T-helper 17 cell (primary cell): ENCODE measurements at regions not wholly inside any gene's neighbourhood (a gene's known extent, or its start where the extent isn't known, plus 50 kb on each side); places are given as distances from the start of the nearest gene placed in this dataset.

Experiments
- ATAC-seq: fragments of 150-1000 bp; cut with Tn5 transposase; 2 replicates; pipeline ENCODE4 v1.10.0; 2021; ENCODE audit warnings: mild to moderate bottlenecking, moderate library complexity
- DNase-seq, 3 donors: peaks; one replicate each; pipeline versions ENCODE4 v3.0.0 to v3.0.0-alpha.2; 2020 to 2021
- H3K9me3 ChIP-seq: one replicate; pipeline ENCODE4 v1.7.0; 2013; ENCODE audit warnings: low read length, mild to moderate bottlenecking; ENCODE audit not compliant: control insufficient read depth, poor library complexity, severe bottlenecking
- H3K27ac Mint-ChIP-seq: one replicate; pipeline ENCODE4 v1.8.0; 2022; ENCODE audit warnings: mild to moderate bottlenecking, moderate library complexity, mixed read lengths
- H3K27me3 Mint-ChIP-seq: one replicate; pipeline ENCODE4 v1.8.0; 2022; ENCODE audit warnings: mixed read lengths
- H3K36me3 Mint-ChIP-seq: one replicate; pipeline ENCODE4 v1.8.0; 2022; ENCODE audit warnings: low read depth, mixed read lengths
- H3K4me1 Mint-ChIP-seq: one replicate; pipeline ENCODE4 v1.8.0; 2022; ENCODE audit warnings: mild to moderate bottlenecking, mixed read lengths
- H3K4me3 Mint-ChIP-seq: one replicate; pipeline ENCODE4 v1.8.0; 2022; ENCODE audit warnings: mild to moderate bottlenecking, moderate library complexity, mixed read lengths

GRCh38 chr1:4060850-4061249 is 160.8 kb upstream of the C1orf174 start:
- no peaks in the 10 kb centered on the region for H3K4me1 Mint-ChIP-seq
- H3K27ac Mint-ChIP-seq = no peak overlapping the region
- ATAC-seq = no peak
- peaks cover 7% of the 10 kb centered on the region for H3K27me3 Mint-ChIP-seq
- H3K36me3 Mint-ChIP-seq = no peaks in the 10 kb centered on the region
- H3K9me3 ChIP-seq = no peaks in the 10 kb centered on the region
- no peak for DNase-seq
- H3K4me3 Mint-ChIP-seq = no peak overlapping the region

DNA sequence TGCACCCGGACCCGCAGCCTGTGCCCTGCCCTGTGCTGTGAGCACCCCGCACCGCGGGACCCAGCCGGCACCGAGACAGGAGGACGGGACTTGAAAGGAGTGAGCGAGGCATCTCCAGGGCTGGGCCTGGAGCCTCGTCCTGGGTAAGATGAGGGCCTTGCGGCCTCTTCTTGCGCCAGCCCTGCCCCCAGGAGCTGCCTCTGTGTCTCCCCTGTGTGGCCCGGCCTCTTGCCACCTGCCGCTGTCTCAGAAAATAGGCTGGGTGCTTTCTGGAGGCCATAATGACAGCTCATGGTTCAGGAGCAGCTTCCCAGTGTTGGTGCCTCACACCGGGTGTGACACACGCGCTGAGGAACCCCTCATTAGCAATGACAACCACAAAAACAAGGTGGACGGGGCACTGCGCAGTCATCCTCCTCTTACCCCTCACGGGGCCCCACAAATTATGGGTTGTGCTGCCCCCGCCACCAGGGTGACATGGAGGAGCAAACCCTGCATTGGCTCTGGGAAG is 161.5 kb upstream of the C1orf174 start:
- Mint-ChIP-seq H3K27ac (no peak overlapping the region), H3K4me3 (no peak overlapping the region), H3K4me1 (no peaks in the 10 kb centered on the region), H3K27me3 (no peaks in the 10 kb centered on the region), H3K36me3 (no peaks in the 10 kb centered on the region)
- no peak for ATAC-seq
- no peak for DNase-seq
- H3K9me3 ChIP-seq = no peaks in the 10 kb centered on the region

- DNase-seq = no peak
- no peaks in the 10 kb centered on the region for H3K36me3 Mint-ChIP-seq
- no peaks in the 10 kb centered on the region for H3K27me3 Mint-ChIP-seq
- no peaks in the 10 kb centered on the region for H3K4me1 Mint-ChIP-seq
- H3K27ac Mint-ChIP-seq = no peak overlapping the region
- no peak for ATAC-seq
- H3K9me3 ChIP-seq = no peaks in the 10 kb centered on the region
- H3K4me3 Mint-ChIP-seq = no peak overlapping the region
Observed at GRCh38 chr1:4062041-4062440, 162.0 kb upstream of the C1orf174 start.

DNA sequence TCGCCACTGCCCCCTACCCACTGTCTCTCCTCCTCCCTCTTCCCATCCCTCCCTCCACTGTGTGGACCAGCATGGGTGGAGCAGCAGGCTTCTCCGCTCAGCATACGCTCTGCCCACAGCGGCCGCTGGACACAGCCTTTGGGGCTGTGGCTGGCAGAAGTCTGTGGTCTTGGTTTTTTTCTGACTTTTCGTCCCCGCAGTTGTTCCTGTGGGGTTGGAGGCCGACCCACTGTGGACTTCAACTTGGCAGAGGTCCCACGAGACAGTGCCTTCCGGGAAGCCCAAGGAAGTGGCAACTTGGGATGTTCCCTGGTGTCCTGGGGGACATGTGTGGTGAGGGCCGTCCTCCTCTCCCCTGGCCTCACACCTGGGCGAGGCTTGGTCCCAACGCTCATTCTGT is 162.5 kb upstream of the C1orf174 start:
- Mint-ChIP-seq H3K27me3 (no peaks in the 10 kb centered on the region), H3K36me3 (no peaks in the 10 kb centered on the region), H3K27ac (no peak overlapping the region), H3K4me3 (no peak overlapping the region), H3K4me1 (no peaks in the 10 kb centered on the region)
- ATAC-seq (no peak), DNase-seq (no peak)
- H3K9me3 ChIP-seq = no peaks in the 10 kb centered on the region

DNA sequence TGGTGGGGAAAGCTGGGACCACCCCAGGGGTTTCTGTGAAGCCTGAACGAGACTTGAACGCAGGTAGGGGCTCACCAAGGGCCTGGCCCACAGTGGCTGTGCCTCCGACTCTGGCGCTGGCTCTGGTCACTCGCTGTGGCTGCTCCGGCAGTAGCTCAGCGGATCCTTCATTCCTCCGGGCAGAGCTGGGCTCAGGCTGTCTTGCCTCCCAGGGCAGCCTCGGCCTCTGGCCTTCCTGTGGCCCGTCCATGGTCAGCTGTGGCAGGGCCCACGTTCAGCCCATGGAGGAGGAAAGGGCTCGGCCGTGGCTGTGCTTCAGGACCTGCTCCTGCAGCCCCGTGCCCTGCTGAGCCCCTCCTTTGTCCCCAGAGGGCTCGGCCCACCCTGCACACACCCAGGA is 162.9 kb upstream of the C1orf174 start:
- no peaks in the 10 kb centered on the region for H3K36me3 Mint-ChIP-seq
- no peaks in the 10 kb centered on the region for H3K9me3 ChIP-seq
- no peak overlapping the region for H3K27ac Mint-ChIP-seq
- no peaks in the 10 kb centered on the region for H3K4me1 Mint-ChIP-seq
- ATAC-seq (no peak), DNase-seq (no peak)
- H3K27me3 Mint-ChIP-seq = no peaks in the 10 kb centered on the region
- H3K4me3 Mint-ChIP-seq = no peak overlapping the region

DNA sequence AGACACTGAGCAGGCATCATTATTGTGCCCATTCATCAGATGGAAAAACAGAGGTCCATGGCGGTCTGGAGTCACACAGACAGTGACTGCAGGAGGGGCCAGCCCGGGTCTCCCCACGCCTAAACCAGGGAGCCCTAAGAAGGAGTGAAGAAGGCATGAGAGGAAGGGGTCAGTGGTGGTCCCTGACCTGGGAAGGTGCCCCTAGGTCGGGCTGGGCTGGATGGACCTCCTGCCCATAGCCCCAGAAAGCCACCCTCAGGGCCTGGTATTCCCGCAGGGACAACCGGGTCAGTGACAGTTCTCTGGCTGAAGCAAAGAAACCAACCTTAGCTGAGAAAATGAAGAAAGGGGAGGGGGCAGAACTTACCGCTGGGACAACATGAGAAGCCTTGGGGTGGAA is 163.4 kb upstream of the C1orf174 start:
- Mint-ChIP-seq H3K27ac (no peak overlapping the region), H3K36me3 (no peaks in the 10 kb centered on the region), H3K27me3 (no peaks in the 10 kb centered on the region), H3K4me1 (no peaks in the 10 kb centered on the region), H3K4me3 (no peak overlapping the region)
- ATAC-seq (no peak), DNase-seq (no peak)
- H3K9me3 ChIP-seq = no peaks in the 10 kb centered on the region

GRCh38 chr1:4064150-4064889 is 164.2 kb upstream of the C1orf174 start:
- Mint-ChIP-seq H3K36me3 (no peaks in the 10 kb centered on the region), H3K4me1 (no peaks in the 10 kb centered on the region)
- no peak for ATAC-seq

GRCh38 chr1:4066860-4067599 is 167.0 kb upstream of the C1orf174 start:
- no peaks in the 10 kb centered on the region for H3K4me1 Mint-ChIP-seq
- H3K4me3 Mint-ChIP-seq = no peak overlapping the region
- no peak for DNase-seq
- H3K27ac Mint-ChIP-seq = no peak overlapping the region
- H3K27me3 Mint-ChIP-seq = peaks cover 7% of the 10 kb centered on the region
- ATAC-seq = no peak
- H3K9me3 ChIP-seq = no peaks in the 10 kb centered on the region
- H3K36me3 Mint-ChIP-seq = no peaks in the 10 kb centered on the region

More at GRCh38 chr1:4064150-4064889, 164.2 kb upstream of the C1orf174 start:
- no peak overlapping the region for H3K4me3 Mint-ChIP-seq
- H3K27me3 Mint-ChIP-seq = no peaks in the 10 kb centered on the region
- no peak for DNase-seq
- no peaks in the 10 kb centered on the region for H3K9me3 ChIP-seq
- H3K27ac Mint-ChIP-seq = no peak overlapping the region

DNA sequence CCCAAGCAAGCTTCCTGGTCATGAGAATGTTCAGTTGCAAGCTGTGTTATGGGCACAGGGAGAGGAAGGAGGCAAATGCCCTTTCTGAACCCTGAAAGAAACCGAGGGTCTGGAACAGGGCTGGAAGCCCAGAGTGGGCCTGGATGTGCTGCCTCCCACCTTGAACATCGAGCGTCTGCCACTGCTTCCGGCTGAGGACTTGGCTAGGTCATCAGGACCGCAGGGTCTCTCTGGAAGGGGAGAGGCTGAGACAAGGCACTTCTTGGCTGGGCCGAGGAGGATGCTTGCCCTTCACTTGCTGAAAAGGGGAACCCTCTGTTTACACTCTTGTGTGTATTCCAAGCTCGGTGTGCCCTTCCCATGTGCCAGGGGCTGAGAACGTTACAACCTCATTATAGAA is 168.0 kb upstream of the C1orf174 start:
- DNase-seq (no peak), ATAC-seq (no peak)
- Mint-ChIP-seq H3K4me1 (peaks cover under 1% of the 10 kb centered on the region), H3K27ac (no peak overlapping the region), H3K27me3 (peaks cover 17% of the 10 kb centered on the region), H3K36me3 (peaks cover under 1% of the 10 kb centered on the region), H3K4me3 (no peak overlapping the region)
- H3K9me3 ChIP-seq = no peaks in the 10 kb centered on the region

DNA sequence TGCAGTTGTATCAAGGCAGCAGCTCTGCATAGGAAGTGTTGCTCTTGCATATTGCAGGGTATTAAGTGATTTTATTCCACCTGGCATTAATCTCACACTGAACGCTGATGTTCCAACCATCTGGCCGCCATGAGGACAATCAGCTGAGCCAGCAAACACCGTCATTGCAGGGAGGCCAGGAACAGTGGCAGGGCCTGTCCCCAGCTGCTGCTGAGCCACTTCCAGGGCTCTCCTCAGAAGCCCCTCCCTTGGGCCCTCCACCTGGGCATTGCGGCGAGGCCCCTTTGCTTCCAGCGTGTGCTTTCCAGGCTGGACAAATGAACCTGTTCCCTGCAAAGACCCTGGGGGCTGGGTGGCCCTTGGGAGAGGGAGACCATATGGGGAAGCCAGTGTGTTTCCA is 171.6 kb upstream of the C1orf174 start:
- Mint-ChIP-seq H3K36me3 (peaks cover 3% of the 10 kb centered on the region), H3K4me1 (peaks cover 3% of the 10 kb centered on the region), H3K4me3 (no peak overlapping the region), H3K27ac (no peak overlapping the region), H3K27me3 (peaks cover 40% of the 10 kb centered on the region)
- DNase-seq = no peak
- no peaks in the 10 kb centered on the region for H3K9me3 ChIP-seq
- ATAC-seq = no peak

DNA sequence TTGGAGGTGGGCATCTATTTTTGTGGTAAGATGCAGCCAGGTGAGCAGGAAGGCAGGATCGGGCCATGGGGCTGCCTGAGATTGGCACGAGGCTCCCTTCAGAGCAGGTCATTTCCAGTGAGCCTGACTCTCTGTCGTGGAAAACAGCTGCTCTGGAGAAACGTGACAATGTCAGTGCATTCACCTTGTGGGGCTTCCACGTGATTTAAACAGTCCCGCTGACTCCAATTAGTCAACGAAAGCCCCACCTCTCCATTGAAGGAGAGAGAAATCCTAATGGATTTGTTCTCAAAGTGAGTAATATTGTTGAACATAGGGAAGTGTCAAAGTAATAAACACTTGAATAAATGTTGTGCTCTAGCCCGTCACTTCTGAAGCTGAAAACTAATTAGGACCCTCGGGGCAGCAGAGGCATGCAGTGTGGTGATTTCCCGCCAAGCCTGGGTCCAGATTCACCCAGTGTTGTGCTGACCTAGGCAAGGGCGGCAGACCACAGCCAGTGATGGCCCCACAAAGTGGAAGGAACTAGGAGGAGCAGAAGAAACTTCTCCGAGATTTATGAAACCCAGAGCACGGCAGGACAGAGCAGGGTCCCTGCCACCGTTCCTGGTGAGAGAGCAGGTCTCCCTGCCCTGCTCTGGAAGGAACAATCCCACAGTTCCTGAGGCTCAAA is 172.5 kb upstream of the C1orf174 start:
- no peak overlapping the region for H3K27ac Mint-ChIP-seq
- peaks cover 40% of the 10 kb centered on the region for H3K27me3 Mint-ChIP-seq
- no peak overlapping the region for H3K4me3 Mint-ChIP-seq
- ATAC-seq = no peak
- peaks cover 3% of the 10 kb centered on the region for H3K36me3 Mint-ChIP-seq
- H3K9me3 ChIP-seq = no peaks in the 10 kb centered on the region
- H3K4me1 Mint-ChIP-seq = peaks cover 3% of the 10 kb centered on the region
- no peak for DNase-seq

DNA sequence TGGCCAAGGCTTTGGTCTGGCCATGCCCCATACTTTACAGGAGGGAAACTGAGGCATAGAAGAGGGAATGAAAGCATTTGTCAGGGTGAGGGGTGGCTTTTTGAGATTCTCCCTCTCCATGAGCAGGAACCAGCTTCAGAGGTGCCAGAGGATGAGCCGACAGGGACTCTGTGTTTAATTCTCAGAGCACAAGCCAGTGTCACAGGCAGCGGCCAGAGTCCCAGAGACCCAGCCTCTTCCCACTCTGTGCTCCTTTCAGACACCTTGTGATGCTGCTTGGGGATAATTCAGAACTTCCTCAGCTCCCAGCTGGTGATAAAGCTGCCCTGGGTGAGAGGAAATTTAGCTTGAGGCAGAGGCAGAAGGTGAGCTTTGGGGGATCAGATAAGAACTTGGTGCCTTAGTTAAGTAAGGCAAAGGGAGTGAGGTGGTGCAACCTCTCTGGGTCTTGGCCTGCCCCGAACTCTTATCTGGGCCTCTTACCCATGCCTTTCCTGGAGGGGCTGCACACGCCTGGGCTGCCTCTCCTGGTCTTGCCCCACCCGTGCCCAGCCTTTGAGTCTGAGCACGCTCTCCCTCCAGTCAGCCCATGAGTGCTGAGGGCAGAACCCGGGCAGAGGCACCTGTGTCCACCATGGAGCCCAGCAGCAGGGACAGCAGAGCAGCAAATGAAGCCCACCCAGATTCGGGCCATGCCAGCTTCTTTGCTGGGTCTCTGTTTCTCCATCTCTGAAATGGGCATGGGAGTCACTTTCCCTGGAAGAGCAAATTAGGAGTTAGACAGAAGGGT is 175.6 kb upstream of the C1orf174 start:
- peaks cover 3% of the 10 kb centered on the region for H3K4me1 Mint-ChIP-seq
- no peak for DNase-seq
- peaks cover 40% of the 10 kb centered on the region for H3K27me3 Mint-ChIP-seq
- peaks cover 3% of the 10 kb centered on the region for H3K36me3 Mint-ChIP-seq
- ATAC-seq = no peak
- no peak overlapping the region for H3K4me3 Mint-ChIP-seq
- H3K27ac Mint-ChIP-seq = no peak overlapping the region
- no peaks in the 10 kb centered on the region for H3K9me3 ChIP-seq

DNA sequence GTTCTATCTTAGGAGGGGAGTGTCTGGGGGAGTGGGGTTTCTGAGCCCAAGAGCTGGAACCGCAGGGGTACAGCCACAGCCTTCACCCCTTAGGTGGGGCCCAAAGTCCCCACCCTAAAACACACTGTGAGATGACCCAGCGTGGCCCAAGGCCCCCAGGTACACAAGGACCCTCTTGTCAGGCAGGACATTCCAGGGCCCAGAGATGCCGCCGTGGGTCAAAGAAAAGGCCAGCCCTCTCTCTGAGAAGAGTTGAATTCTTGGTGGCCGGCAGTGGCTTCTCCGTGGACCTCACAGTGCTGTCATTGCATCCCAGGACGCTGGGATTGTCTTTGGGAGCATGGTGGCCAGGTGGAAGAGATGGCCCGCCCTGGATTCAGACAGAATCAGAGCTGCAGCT is 176.3 kb upstream of the C1orf174 start:
- ATAC-seq (no peak), DNase-seq (no peak)
- peaks cover 40% of the 10 kb centered on the region for H3K27me3 Mint-ChIP-seq
- peaks cover 3% of the 10 kb centered on the region for H3K36me3 Mint-ChIP-seq
- H3K4me3 Mint-ChIP-seq = no peak overlapping the region
- H3K9me3 ChIP-seq = no peaks in the 10 kb centered on the region
- no peak overlapping the region for H3K27ac Mint-ChIP-seq
- peaks cover 3% of the 10 kb centered on the region for H3K4me1 Mint-ChIP-seq
